ENCODE measurements at regions not wholly inside any gene's neighbourhood (a gene's known extent, or its start where the extent isn't known, plus 50 kb on each side); places are given as distances from the start of the nearest gene placed in this dataset.
"Not testable (repeated sequence)": the region's sequence is repeated elsewhere in the genome, so short reads cannot be mapped to it uniquely, and the experiment has no call there.

GRCh38 chr15:81781395-81781794 lies 264.4 kb downstream of the MEX3B start:
- WGBS, 2 donors = 64 to 70% methylated on average over 2 of the region's 2 CpGs

GRCh38 chr15:81780966-81781365 lies 264.9 kb downstream of the MEX3B start:
- peaks cover 0 to 12% (median 0%) of the 10 kb centered on the region in 4 donors for H3K27me3 ChIP-seq
- no peaks in the 10 kb centered on the region for H3K4me1 ChIP-seq
- H3K4me3 ChIP-seq = no peak overlapping the region
- intact Hi-C loops (cut with DNase I) = no loop called here
- TF ChIP-seq CTCF (IDR thresholded peaks at IDR 0.05) = no peak
- TF ChIP-seq POLR2A (IDR thresholded peaks at IDR 0.05) = no peak
- H3K9me3 ChIP-seq = no peaks in the 10 kb centered on the region
- H3K27ac ChIP-seq = no peak overlapping the region
- DNase-seq = no peak
- H3K36me3 ChIP-seq = no peaks in the 10 kb centered on the region

More at GRCh38 chr15:81781395-81781794, 264.4 kb downstream of the MEX3B start:
- H3K4me1 ChIP-seq = no peaks in the 10 kb centered on the region
- H3K9me3 ChIP-seq = no peaks in the 10 kb centered on the region
- H3K27ac ChIP-seq = no peak overlapping the region
- no peak overlapping the region for H3K4me3 ChIP-seq
- no peak for DNase-seq
- peaks cover 0 to 12% (median 0%) of the 10 kb centered on the region in 4 donors for H3K27me3 ChIP-seq
- H3K36me3 ChIP-seq = no peaks in the 10 kb centered on the region
- intact Hi-C loops (cut with DNase I) = no loop called here
- no peak for TF ChIP-seq POLR2A (IDR thresholded peaks at IDR 0.05)
- TF ChIP-seq CTCF (IDR thresholded peaks at IDR 0.05) = no peak

GRCh38 chr15:81779181-81779580 lies 266.6 kb downstream of the MEX3B start:
- no peak for DNase-seq
- TF ChIP-seq POLR2A (IDR thresholded peaks at IDR 0.05) (no peak), CTCF (IDR thresholded peaks at IDR 0.05) (no peak)
- no peaks in the 10 kb centered on the region for H3K4me1 ChIP-seq
- H3K4me3 ChIP-seq = no peak overlapping the region
- intact Hi-C loops (cut with DNase I) = no loop called here
- H3K9me3 ChIP-seq = no peaks in the 10 kb centered on the region
- H3K27ac ChIP-seq = no peak overlapping the region
- 75 to 81% methylated on average over 2 of the region's 2 CpGs for WGBS, 2 donors
- no peaks in the 10 kb centered on the region for H3K36me3 ChIP-seq
- peaks cover 0 to 7% (median 0%) of the 10 kb centered on the region in 4 donors for H3K27me3 ChIP-seq

GRCh38 chr15:81777546-81777945 lies 268.3 kb downstream of the MEX3B start:
- WGBS, 2 donors = 71 to 94% methylated on average over 1 of the region's 1 CpG
- H3K27ac ChIP-seq = no peak overlapping the region
- no peak for DNase-seq
- peaks cover 0 to 3% (median 0%) of the 10 kb centered on the region in 4 donors for H3K27me3 ChIP-seq
- H3K36me3 ChIP-seq = no peaks in the 10 kb centered on the region
- no peak overlapping the region for H3K4me3 ChIP-seq
- intact Hi-C loops (cut with DNase I) = no loop called here
- TF ChIP-seq CTCF (IDR thresholded peaks at IDR 0.05) (no peak), POLR2A (IDR thresholded peaks at IDR 0.05) (no peak)
- no peaks in the 10 kb centered on the region for H3K9me3 ChIP-seq
- no peaks in the 10 kb centered on the region for H3K4me1 ChIP-seq

- Histone ChIP-seq H3K27me3 (no peaks in the 10 kb centered on the region), H3K4me1 (no peaks in the 10 kb centered on the region), H3K9me3 (no peaks in the 10 kb centered on the region), H3K4me3 (no peak overlapping the region), H3K36me3 (no peaks in the 10 kb centered on the region), H3K27ac (no peak overlapping the region)
- intact Hi-C loops (cut with DNase I) = no loop called here
- WGBS, 2 donors = 50 to 59% methylated on average over 7 of the region's 7 CpGs
- TF ChIP-seq CTCF (IDR thresholded peaks at IDR 0.05) (no peak), POLR2A (IDR thresholded peaks at IDR 0.05) (no peak)
- DNase-seq = no peak
Measured at GRCh38 chr15:81776976-81777375, 268.8 kb downstream of the MEX3B start.

GRCh38 chr15:81775779-81776178 lies 270.0 kb downstream of the MEX3B start:
- H3K27ac ChIP-seq; H3K27me3 ChIP-seq; H3K4me1 ChIP-seq; DNase-seq; H3K36me3 ChIP-seq; intact Hi-C loops (cut with DNase I); H3K9me3 ChIP-seq; H3K4me3 ChIP-seq: not testable (repeated sequence)
- 88 to 100% methylated on average over 3 to 4 of the region's 4 CpGs for WGBS, 2 donors

All from esophagus squamous epithelium (tissue), 5 donors.